GM12891 (cell line): ENCODE measurements at regions not wholly inside any gene's neighbourhood (a gene's known extent, or its start where the extent isn't known, plus 50 kb on each side); places are given as distances from the start of the nearest gene placed in this dataset.

Experiments
- PAX5 ChIP-seq: IDR thresholded peaks from 2 replicates; pipeline ENCODE4 v1.6.1; 2011; ENCODE audit warnings: low read length, moderate library complexity, mild to moderate bottlenecking; ENCODE audit not compliant: insufficient read depth, severe bottlenecking
- POLR2A ChIP-seq: IDR thresholded peaks from 2 replicates; pipeline ENCODE4 v1.6.1; 2011; ENCODE audit warnings: low read depth, low read length, control low read depth
- POLR2AphosphoS5 ChIP-seq: IDR thresholded peaks from 2 replicates; pipeline ENCODE4 v1.6.1; 2011; ENCODE audit warnings: low read depth, low read length, control low read depth

GRCh38 chr9:32015795-32016194 is 368.6 kb upstream of the ACO1 start:
- TF ChIP-seq POLR2A (no peak), POLR2AphosphoS5 (no peak), PAX5 (no peak)
